A549 (cell line): ENCODE measurements at regions not wholly inside any gene's neighbourhood (a gene's known extent, or its start where the extent isn't known, plus 50 kb on each side); places are given as distances from the start of the nearest gene placed in this dataset.

Source experiments
- ATAC-seq, 2 experiments: fragments of 200-7000 bp in 1 of 2; fragments of >200 bp in 1 of 2; cut with Nextera tagmentation in 1 of 2; cut with Tn5 transposase in 1 of 2; 3 replicates each; pipeline versions ENCODE4 v1.8.0 to v1.9.1; 2018 to 2020; ENCODE audit warnings: mild to moderate bottlenecking in 1 of 2, moderate library complexity in 1 of 2
- CTCF ChIA-PET: fragments of 300-600 bp; sonication (Branson Sonifier 250); formaldehyde crosslinking; extraction: SDS; loops from one replicate; lab custom pipeline; 2021; ENCODE audit warnings: antibody characterized with exemption, inconsistent platforms; lab: Yijun Ruan, JAX
- POLR2A ChIA-PET: fragments of 350-600 bp; formaldehyde crosslinking; extraction: SDS; loops from one replicate; lab custom pipeline; 2021; ENCODE audit warnings: antibody characterized with exemption, inconsistent platforms; lab: Yijun Ruan, JAX
- DNase-seq, 2 experiments: peaks; one replicate each; pipeline versions ENCODE4 v3.0.0 to v3.0.0-alpha.2; 2011 to 2016; ENCODE audit warnings: low read depth in 1 of 2, low spot score in 1 of 2
- FAIRE-seq: peaks from 2 replicates; lab custom pipeline; 2011; peaks lifted over from hg19 to GRCh38; lab: Jason Lieb, UNC
- H3K27ac ChIP-seq, 2 experiments: fragments of >200 bp; sonication (Bioruptor Twin); formaldehyde crosslinking; 3 replicates each; pipeline ENCODE4 v1.5.1; 2016 to 2017
- H3K4me1 ChIP-seq: fragments of >200 bp; sonication (Bioruptor Twin); formaldehyde crosslinking; 3 replicates; pipeline ENCODE4 v1.6.1; 2016
- H3K4me2 ChIP-seq: fragments of >200 bp; sonication (Bioruptor Twin); formaldehyde crosslinking; 3 replicates; pipeline ENCODE4 v1.6.1; 2016
- H3K4me3 ChIP-seq: fragments of >200 bp; sonication (Bioruptor Twin); formaldehyde crosslinking; 3 replicates; pipeline ENCODE4 v1.5.1; 2016
- H3K9me3 ChIP-seq: fragments of >200 bp; sonication (Bioruptor Twin); formaldehyde crosslinking; 3 replicates; pipeline ENCODE4 v1.6.1; 2016
- CBX2 ChIP-seq: fragments of 200-600 bp; sonication (generic); IDR thresholded peaks from 2 replicates; pipeline ENCODE4 v1.6.1; 2016; ENCODE audit warnings: low read depth, mild to moderate bottlenecking, borderline replicate concordance
- CBX8 ChIP-seq: fragments of 200-600 bp; sonication (generic); IDR thresholded peaks from 2 replicates; pipeline ENCODE4 v1.6.1; 2016
- CHD2 ChIP-seq: fragments of 150-350 bp; IDR thresholded peaks from 2 replicates; pipeline ENCODE4 v1.6.1; 2014; ENCODE audit warnings: low read length; ENCODE audit not compliant: partially characterized antibody
- CHD4 ChIP-seq: fragments of 200-600 bp; sonication (generic); IDR thresholded peaks from 2 replicates; pipeline ENCODE4 v1.6.1; 2016; ENCODE audit warnings: antibody characterized with exemption, mild to moderate bottlenecking, borderline replicate concordance
- CTCF ChIP-seq: fragments of >200 bp; sonication (Bioruptor Twin); formaldehyde crosslinking; IDR thresholded peaks from 3 replicates; pipeline ENCODE4 v1.5.1; 2016
- EHF ChIP-seq: fragments of 250-450 bp; sonication (Bioruptor Pico); IDR thresholded peaks from 2 replicates; pipeline ENCODE4 v1.5.0; 2020; ENCODE audit warnings: mild to moderate bottlenecking
- EHMT2 ChIP-seq: fragments of 200-600 bp; sonication (generic); IDR thresholded peaks from 2 replicates; pipeline ENCODE4 v1.6.1; 2016; ENCODE audit warnings: antibody characterized with exemption, low read depth, mild to moderate bottlenecking, moderate library complexity
- EP300 ChIP-seq, 2 experiments: fragments of >200 bp; sonication (Bioruptor Twin); formaldehyde crosslinking; IDR thresholded peaks; 2 replicates in 1 of 2; 3 replicates in 1 of 2; pipeline ENCODE4 v1.6.1; 2016 to 2017
- FOSB ChIP-seq: fragments of 250-450 bp; sonication (Bioruptor Pico); IDR thresholded peaks from 2 replicates; pipeline ENCODE4 v1.5.0; 2020; ENCODE audit warnings: mild to moderate bottlenecking, moderate library complexity
- FOXS1 ChIP-seq: fragments of 250-450 bp; sonication (Bioruptor Pico); IDR thresholded peaks from 2 replicates; pipeline ENCODE4 v1.5.0; 2020; ENCODE audit warnings: mild to moderate bottlenecking, moderate library complexity
- GATA3 ChIP-seq: IDR thresholded peaks from 2 replicates; pipeline ENCODE4 v1.6.1; 2012; ENCODE audit warnings: borderline replicate concordance
- HEYL ChIP-seq: fragments of 250-450 bp; sonication (Bioruptor Pico); IDR thresholded peaks from 2 replicates; pipeline ENCODE4 v1.8.0; 2021; ENCODE audit warnings: mild to moderate bottlenecking, moderate library complexity
- HOXA7 ChIP-seq: fragments of 250-450 bp; sonication (Bioruptor Pico); IDR thresholded peaks from 2 replicates; pipeline ENCODE4 v1.5.0; 2020; ENCODE audit warnings: mild to moderate bottlenecking, moderate library complexity
- JUN ChIP-seq, 2 experiments: fragments of >200 bp; sonication (Bioruptor Twin); formaldehyde crosslinking; IDR thresholded peaks; 2 replicates in 1 of 2; 3 replicates in 1 of 2; pipeline ENCODE4 v1.6.1; 2016 to 2017
- NFE2L2 ChIP-seq: fragments of 150-350 bp; conservative IDR thresholded peaks from 2 replicates; pipeline ENCODE4 v1.6.1; 2014; ENCODE audit warnings: low read length
- NR3C1 ChIP-seq: fragments of >200 bp; sonication (Bioruptor Twin); formaldehyde crosslinking; IDR thresholded peaks from 3 replicates; pipeline ENCODE4 v1.6.1; 2017
- PBX3 ChIP-seq: IDR thresholded peaks from 2 replicates; pipeline ENCODE4 v1.6.1; 2012
- RAD21 ChIP-seq, 2 experiments: fragments of >200 bp in 1 of 2; sonication (Bioruptor Twin) in 1 of 2; formaldehyde crosslinking in 1 of 2; IDR thresholded peaks in 1 of 2; conservative IDR thresholded peaks in 1 of 2; 2 replicates in 1 of 2; 3 replicates in 1 of 2; pipeline ENCODE4 v1.6.1; 2012 to 2018; ENCODE audit warnings: inconsistent platforms in 1 of 2
- RARB ChIP-seq: fragments of 250-450 bp; sonication (Bioruptor Pico); IDR thresholded peaks from 2 replicates; pipeline ENCODE4 v1.8.0; 2021; ENCODE audit warnings: mild to moderate bottlenecking, moderate library complexity
- REST ChIP-seq: fragments of 200-600 bp; sonication (generic); IDR thresholded peaks from 2 replicates; pipeline ENCODE4 v1.6.1; 2016; ENCODE audit warnings: antibody characterized with exemption, mild to moderate bottlenecking, moderate library complexity
- RNF2 ChIP-seq: fragments of 200-600 bp; sonication (generic); IDR thresholded peaks from 2 replicates; pipeline ENCODE4 v1.6.1; 2016; ENCODE audit warnings: low read depth, mild to moderate bottlenecking, antibody characterized with exemption, moderate library complexity, borderline replicate concordance
- SMC3 ChIP-seq: fragments of >200 bp; sonication (Bioruptor Twin); formaldehyde crosslinking; IDR thresholded peaks from 3 replicates; pipeline ENCODE4 v1.6.1; 2018; ENCODE audit warnings: inconsistent platforms
- ZFP36 ChIP-seq: fragments of 450-650 bp; IDR thresholded peaks from 2 replicates; pipeline ENCODE4 v1.6.1; 2014; ENCODE audit warnings: borderline replicate concordance; ENCODE audit not compliant: partially characterized antibody
- ZNF302 ChIP-seq: fragments of 250-450 bp; sonication (Bioruptor Pico); IDR thresholded peaks from 2 replicates; pipeline ENCODE4 v1.9.0; 2021; ENCODE audit warnings: inconsistent platforms, mild to moderate bottlenecking, moderate library complexity
- WGBS: methylation state at CpG from one replicate; pipeline ENCODE4 v1.1.6; 2017; ENCODE audit errors: missing lambda C conversion rate; 5-methylcytosine and 5-hydroxymethylcytosine counted together
- TF ChIP-seq, protein P1 (sequence below): fragments of 150-350 bp; IDR thresholded peaks from 2 replicates; pipeline ENCODE4 v1.6.1; 2014; ENCODE audit warnings: low read depth, mild to moderate bottlenecking, low read length

GRCh38 chr13:99105160-99105559, 95.5 kb upstream of the UBAC2 start:
- POLR2A ChIA-PET, result no interaction called here
- TF ChIP-seq REST, result no peak
- TF ChIP-seq CHD4, result no peak
- TF ChIP-seq EHMT2, result no peak
- TF ChIP-seq GATA3, result no peak
- TF ChIP-seq EP300 (IDR thresholded peaks at IDR 0.05), result no peak
- no peak for TF ChIP-seq FOSB (CRISPR knock-in tag)
- no peak for TF ChIP-seq RNF2
- TF ChIP-seq CBX8, result no peak
- TF ChIP-seq NFE2L2, result no peak
- no peak for TF ChIP-seq SMC3
- Histone ChIP-seq H3K4me1 (no peaks in the 10 kb centered on the region), H3K27ac (no peak overlapping the region), H3K4me2 (no peak overlapping the region), H3K4me3 (no peak overlapping the region), H3K9me3 (no peaks in the 10 kb centered on the region)
- CTCF ChIA-PET, result no interaction called here
- no peak for ATAC-seq
- DNase-seq, result no peak
- 72% methylated on average over 3 of the region's 3 CpGs for WGBS
- FAIRE-seq, result no peak

- no peaks in the 10 kb centered on the region for H3K9me3 ChIP-seq
- POLR2A ChIA-PET, result no interaction called here
- no peak for DNase-seq
- FAIRE-seq, result no peak
- H3K4me3 ChIP-seq, result no peak overlapping the region
- H3K4me2 ChIP-seq, result no peak overlapping the region
- 59% methylated on average over 5 of the region's 5 CpGs for WGBS
- ATAC-seq, result no peak
- H3K4me1 ChIP-seq, result no peaks in the 10 kb centered on the region
- CTCF ChIA-PET, result no interaction called here
- no peak for TF ChIP-seq CTCF
- no peak for TF ChIP-seq HOXA7 (CRISPR knock-in tag)
- TF ChIP-seq RAD21 (conservative IDR thresholded peaks at IDR 0.05 in 1 of 2, IDR thresholded peaks at IDR 0.05 in 1 of 2), result no peak
- TF ChIP-seq ZFP36, result no peak
- TF ChIP-seq RARB, result no peak
- TF ChIP-seq CBX2, result no peak
- TF ChIP-seq, protein P1, sequence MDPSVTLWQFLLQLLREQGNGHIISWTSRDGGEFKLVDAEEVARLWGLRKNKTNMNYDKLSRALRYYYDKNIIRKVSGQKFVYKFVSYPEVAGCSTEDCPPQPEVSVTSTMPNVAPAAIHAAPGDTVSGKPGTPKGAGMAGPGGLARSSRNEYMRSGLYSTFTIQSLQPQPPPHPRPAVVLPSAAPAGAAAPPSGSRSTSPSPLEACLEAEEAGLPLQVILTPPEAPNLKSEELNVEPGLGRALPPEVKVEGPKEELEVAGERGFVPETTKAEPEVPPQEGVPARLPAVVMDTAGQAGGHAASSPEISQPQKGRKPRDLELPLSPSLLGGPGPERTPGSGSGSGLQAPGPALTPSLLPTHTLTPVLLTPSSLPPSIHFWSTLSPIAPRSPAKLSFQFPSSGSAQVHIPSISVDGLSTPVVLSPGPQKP, result no peak
- no peak for TF ChIP-seq CHD4
- TF ChIP-seq JUN (IDR thresholded peaks at IDR 0.05), result no peak
- no peak for TF ChIP-seq RNF2
- no peak overlapping the region for H3K27ac ChIP-seq
Observed at GRCh38 chr13:99113351-99113750, 87.3 kb upstream of the UBAC2 start.

GRCh38 chr13:99118179-99118578, 82.5 kb upstream of the UBAC2 start:
- ATAC-seq (no peak), FAIRE-seq (no peak), DNase-seq (no peak)
- TF ChIP-seq SMC3 (no peak), EHF (CRISPR knock-in tag) (no peak), ZNF302 (CRISPR knock-in tag) (no peak), CBX8 (no peak), FOXS1 (CRISPR knock-in tag) (no peak), PBX3 (no peak), GATA3 (no peak), CHD2 (no peak), HEYL (CRISPR knock-in tag) (no peak), NR3C1 (no peak)
- ChIA-PET CTCF (interaction anchor here (1.1 kb wide), 1 partner anchor 20 kb away, joined by 3 read pairs; no protein-coding TSS in a partner anchor), POLR2A (no interaction called here)
- Histone ChIP-seq H3K9me3 (no peaks in the 10 kb centered on the region), H3K4me3 (no peak overlapping the region), H3K27ac (no peak overlapping the region), H3K4me1 (no peaks in the 10 kb centered on the region), H3K4me2 (no peak overlapping the region)
- WGBS, result 77% methylated on average over 8 of the region's 8 CpGs
